Psoas muscle (tissue), 7 donors: ENCODE measurements at regions not wholly inside any gene's neighbourhood (a gene's known extent, or its start where the extent isn't known, plus 50 kb on each side); places are given as distances from the start of the nearest gene placed in this dataset.

Experiments
- ATAC-seq, 4 donors: fragments of 200-7000 bp; cut with Tn5 transposase; one replicate each; pipeline ENCODE4 v1.9.1; 2020; ENCODE audit warnings: moderate library complexity in 3 of 4, mild to moderate bottlenecking in 2 of 4
- DNase-seq, 2 donors: peaks; one replicate each; pipeline ENCODE4 v3.0.0-alpha.2; 2020
- H3K27ac ChIP-seq: fragments of 200-600 bp; one replicate; pipeline ENCODE4 v1.8.0; 2022
- H3K27me3 ChIP-seq, 3 donors: fragments of 200-600 bp in 1 of 3; one replicate each; pipeline versions ENCODE4 v1.6.1 to v1.8.0; 2013 to 2022; ENCODE audit warnings: low read length in 2 of 3, mild to moderate bottlenecking in 2 of 3, moderate library complexity in 1 of 3; ENCODE audit not compliant: insufficient read depth in 3 of 3
- H3K36me3 ChIP-seq, 2 donors: fragments of 200-600 bp in 1 of 2; one replicate each; pipeline versions ENCODE4 v1.6.1 to v1.8.0; 2013 to 2022; ENCODE audit warnings: low read depth in 1 of 2, mild to moderate bottlenecking in 1 of 2, moderate library complexity in 1 of 2; ENCODE audit not compliant: insufficient read depth in 1 of 2
- H3K4me1 ChIP-seq: fragments of 200-600 bp; one replicate; pipeline ENCODE4 v1.8.0; 2022
- H3K4me3 ChIP-seq: fragments of 200-600 bp; one replicate; pipeline ENCODE4 v1.8.0; 2022; ENCODE audit warnings: mild to moderate bottlenecking
- H3K9me3 ChIP-seq: fragments of 200-600 bp; one replicate; pipeline ENCODE4 v1.8.0; 2022
- CTCF ChIP-seq: fragments of 200-600 bp; IDR thresholded peaks from one replicate; pipeline ENCODE4 v1.8.0; 2022; ENCODE audit warnings: antibody characterized with exemption
- WGBS, 3 donors: extraction: QIAGEN DNeasy Blood & Tissue Kit; methylation state at CpG; one replicate each; pipeline versions ENCODE4 v1.1.6 to v1.1.7; 2013; 5-methylcytosine and 5-hydroxymethylcytosine counted together
- intact Hi-C, 2 donors: fragments of 100-400 bp; cut with DNase I; formaldehyde crosslinking; loops; one replicate each; pipeline versions ENCODE4 v1.11.0 to v1.14.2; 2022
- donor health status: healthy with polysubstance abuse.
- donor health status: DM: no; HTN: no; CAD: no; lungs with moderate emphysema.
- donor health status: Bipolar disorder and iron deficiency.
- donor health status: healthy.
- donor health status: DM: yes; HTN: yes; CAD: no.
- donor health status: DM: no; HTN: no; CAD: no.
- donor health status: DM: yes; HTN: yes; CAD: no.

DNA sequence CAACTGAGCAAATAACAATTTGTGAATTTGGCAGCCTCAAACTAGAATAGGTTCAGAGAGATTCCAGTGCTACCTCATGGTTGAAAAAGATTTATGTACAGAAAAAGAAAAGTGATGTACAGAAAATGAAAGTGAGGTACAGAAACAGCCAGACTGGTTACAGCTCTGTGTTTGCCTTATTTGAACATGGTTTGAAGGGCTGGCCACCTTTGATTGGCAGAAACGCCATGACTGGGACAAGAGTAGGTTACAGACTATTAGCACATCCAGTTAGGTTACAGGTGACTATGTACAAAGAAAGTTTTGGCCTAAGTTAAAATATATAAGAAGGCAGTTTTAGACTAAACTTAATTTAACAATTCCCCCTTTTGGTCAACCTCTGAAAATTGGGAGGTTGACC, 309.4 kb downstream of the BTG1 start:
- 86 to 88% (median 86%) methylated on average over 1 of the region's 1 CpG for WGBS, 3 donors
- Histone ChIP-seq H3K4me3 (no peak overlapping the region), H3K27me3 (no peaks in the 10 kb centered on the region), H3K9me3 (no peaks in the 10 kb centered on the region), H3K36me3 (no peaks in the 10 kb centered on the region), H3K27ac (no peak overlapping the region), H3K4me1 (no peaks in the 10 kb centered on the region)
- DNase-seq (no peak), ATAC-seq (no peak)
- TF ChIP-seq CTCF, result no peak
- intact Hi-C loops, result no loop called here

GRCh38 chr12:91835693-91836092, 310.0 kb downstream of the BTG1 start:
- TF ChIP-seq CTCF, result no peak
- no peaks in the 10 kb centered on the region for H3K9me3 ChIP-seq

DNA sequence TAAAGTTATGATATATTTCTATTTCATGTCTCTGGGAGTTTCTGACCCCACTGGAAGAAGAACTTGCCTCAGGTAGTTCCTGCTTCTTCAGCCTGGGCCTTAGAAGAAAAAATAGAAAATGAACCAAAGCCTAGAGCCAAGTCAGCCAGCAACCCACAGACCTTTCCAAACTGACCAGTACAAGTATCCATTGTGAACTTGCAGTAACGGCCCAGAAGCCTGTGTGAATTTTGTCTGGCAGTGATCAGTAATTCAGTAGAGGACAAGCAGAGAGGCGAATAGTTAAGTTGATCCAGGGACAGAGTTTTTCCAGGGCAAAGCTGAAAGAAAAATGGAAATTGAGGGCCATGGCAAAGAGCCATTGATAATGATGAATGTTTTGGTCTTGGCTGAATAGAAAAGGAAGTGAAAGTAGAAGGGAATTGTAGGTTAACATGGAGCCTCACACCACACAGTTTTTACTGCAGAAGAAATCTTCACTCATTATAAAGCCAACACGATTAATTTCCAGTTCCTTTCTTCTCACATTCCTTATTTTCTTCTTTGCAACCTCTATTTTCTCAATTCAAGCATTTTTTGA, 311.8 kb downstream of the BTG1 start:
- Histone ChIP-seq H3K27me3 (no peaks in the 10 kb centered on the region), H3K36me3 (no peaks in the 10 kb centered on the region), H3K4me1 (no peaks in the 10 kb centered on the region), H3K4me3 (no peak overlapping the region), H3K9me3 (no peaks in the 10 kb centered on the region), H3K27ac (no peak overlapping the region)
- ATAC-seq, result no peak
- DNase-seq, result no peak
- intact Hi-C loops, result no loop called here
- WGBS, 3 donors, result 56 to 86% (median 64%) methylated on average over 3 of the region's 3 CpGs
- TF ChIP-seq CTCF, result no peak

More at GRCh38 chr12:91835693-91836092, 310.0 kb downstream of the BTG1 start:
- intact Hi-C loops, result no loop called here
- Histone ChIP-seq H3K27me3 (no peaks in the 10 kb centered on the region), H3K36me3 (no peaks in the 10 kb centered on the region), H3K4me3 (no peak overlapping the region), H3K27ac (no peak overlapping the region), H3K4me1 (no peaks in the 10 kb centered on the region)
- ATAC-seq (no peak), DNase-seq (no peak)

DNA sequence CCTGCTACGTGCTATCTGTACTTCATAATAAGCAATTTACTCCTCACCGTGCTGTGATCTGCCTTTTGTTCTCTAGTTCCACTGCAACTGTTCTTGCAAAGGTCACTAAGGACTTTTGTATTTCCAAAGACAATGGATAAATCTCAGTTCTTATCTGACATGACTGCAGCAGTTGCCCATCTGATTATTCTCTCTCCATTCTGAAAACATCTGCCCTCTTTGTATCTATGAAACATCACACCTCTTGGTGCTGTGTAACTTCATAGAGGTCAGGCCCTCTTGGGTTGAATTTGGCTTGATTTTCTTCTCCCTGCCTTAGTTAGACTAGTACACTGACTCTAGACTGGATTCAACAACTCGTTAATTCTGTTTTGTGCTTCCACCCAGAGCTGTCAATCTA, 319.6 kb downstream of the BTG1 start:
- TF ChIP-seq CTCF, result no peak
- no peaks in the 10 kb centered on the region for H3K4me1 ChIP-seq
- H3K27ac ChIP-seq, result no peak overlapping the region
- no peak overlapping the region for H3K4me3 ChIP-seq
- H3K9me3 ChIP-seq, result no peaks in the 10 kb centered on the region
- no peaks in the 10 kb centered on the region for H3K27me3 ChIP-seq
- no peaks in the 10 kb centered on the region for H3K36me3 ChIP-seq
- 78 to 81% (median 79%) methylated on average over 3 of the region's 3 CpGs for WGBS, 3 donors
- DNase-seq, result no peak
- ATAC-seq, result no peak
- intact Hi-C loops, result no loop called here

DNA sequence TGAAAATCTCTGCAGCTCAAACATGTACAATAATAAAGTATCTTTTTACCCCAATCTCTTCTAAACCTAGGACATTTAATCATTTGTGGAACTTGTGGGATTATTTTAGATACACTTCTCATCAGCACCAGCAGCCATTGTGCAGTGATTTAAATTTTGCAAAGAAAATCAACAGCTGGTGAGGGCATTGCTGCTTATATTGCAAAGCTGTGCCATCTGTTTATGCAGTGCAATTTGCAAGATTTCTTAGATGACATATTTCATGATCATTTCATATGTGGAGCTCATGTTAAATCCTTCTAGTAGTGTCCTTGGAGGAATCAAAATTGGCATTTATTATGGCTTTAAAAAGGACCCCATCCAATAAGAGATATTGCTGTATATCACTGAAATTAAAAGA, 320.7 kb downstream of the BTG1 start:
- intact Hi-C loops, result no loop called here
- Histone ChIP-seq H3K36me3 (no peaks in the 10 kb centered on the region), H3K4me3 (no peak overlapping the region), H3K27me3 (no peaks in the 10 kb centered on the region), H3K27ac (no peak overlapping the region), H3K9me3 (no peaks in the 10 kb centered on the region), H3K4me1 (no peaks in the 10 kb centered on the region)
- DNase-seq (no peak), ATAC-seq (no peak)
- TF ChIP-seq CTCF, result no peak
